MM.1S (cell line): ENCODE measurements at regions not wholly inside any gene's neighbourhood (a gene's known extent, or its start where the extent isn't known, plus 50 kb on each side); places are given as distances from the start of the nearest gene placed in this dataset.

Experiments
- DNase-seq: peaks from one replicate; pipeline ENCODE4 v3.0.0-alpha.2; 2015
- H2AFZ ChIP-seq: fragments of 300-600 bp; sonication (generic); 2 replicates; pipeline ENCODE4 v1.6.0; 2016; ENCODE audit warnings: antibody characterized with exemption, low read length
- H3F3A ChIP-seq: fragments of 300-600 bp; sonication (generic); 2 replicates; pipeline ENCODE4 v1.6.1; 2016; ENCODE audit warnings: mild to moderate bottlenecking, antibody characterized with exemption, low read length, moderate library complexity, mixed read lengths; ENCODE audit not compliant: insufficient read depth
- H3K27ac ChIP-seq: fragments of 300-600 bp; sonication (generic); 2 replicates; pipeline ENCODE4 v1.5.1; 2016; ENCODE audit warnings: mild to moderate bottlenecking, low read length
- H3K27me3 ChIP-seq: fragments of 300-600 bp; sonication (generic); replicated peaks from 2 replicates; pipeline ENCODE4 v1.6.0; 2016; ENCODE audit warnings: low read length; ENCODE audit not compliant: insufficient read depth
- H3K36me3 ChIP-seq: fragments of 300-600 bp; sonication (generic); replicated peaks from 2 replicates; pipeline ENCODE4 v1.6.1; 2016; ENCODE audit warnings: mild to moderate bottlenecking, low read length, mixed read lengths; ENCODE audit not compliant: insufficient read depth
- H3K4me1 ChIP-seq: fragments of 300-600 bp; sonication (generic); 2 replicates; pipeline ENCODE4 v1.6.1; 2016; ENCODE audit warnings: low read length, mixed read lengths
- H3K4me2 ChIP-seq: fragments of 300-600 bp; sonication (generic); 2 replicates; pipeline ENCODE4 v1.6.0; 2016; ENCODE audit warnings: low read depth, low read length
- H3K4me3 ChIP-seq: fragments of 300-600 bp; sonication (generic); 2 replicates; pipeline ENCODE4 v1.5.1; 2016; ENCODE audit warnings: low read length, mixed read lengths
- H3K79me2 ChIP-seq: fragments of 300-600 bp; sonication (generic); 2 replicates; pipeline ENCODE4 v1.6.1; 2016; ENCODE audit warnings: mixed run types, low read length, mixed read lengths
- H3K9ac ChIP-seq: fragments of 300-600 bp; sonication (generic); 2 replicates; pipeline ENCODE4 v1.6.1; 2016; ENCODE audit warnings: low read length, mixed read lengths
- H3K9me2 ChIP-seq: fragments of 300-600 bp; sonication (generic); replicated peaks from 2 replicates; pipeline ENCODE4 v1.6.1; 2016; ENCODE audit warnings: mild to moderate bottlenecking, low read length, mixed read lengths; ENCODE audit not compliant: insufficient read depth
- H3K9me3 ChIP-seq: fragments of 300-600 bp; sonication (generic); replicated peaks from 2 replicates; pipeline ENCODE4 v1.6.1; 2016; ENCODE audit warnings: mild to moderate bottlenecking, low read length, mixed read lengths; ENCODE audit not compliant: insufficient read depth
- H4K20me1 ChIP-seq: fragments of 300-600 bp; sonication (generic); 2 replicates; pipeline ENCODE4 v1.6.1; 2016; ENCODE audit warnings: mild to moderate bottlenecking, low read length, moderate library complexity, mixed read lengths; ENCODE audit not compliant: insufficient read depth
- EZH2 ChIP-seq: fragments of 300-600 bp; sonication (generic); optimal IDR thresholded peaks from 2 replicates; pipeline ENCODE3; 2017; ENCODE audit warnings: low read depth, mild to moderate bottlenecking, antibody characterized with exemption, low read length, mixed read lengths
- EZH2phosphoT487 ChIP-seq: fragments of 300-600 bp; sonication (generic); IDR thresholded peaks from 2 replicates; pipeline ENCODE4 v1.6.1; 2018; ENCODE audit warnings: antibody characterized with exemption, low read length
- TF ChIP-seq, protein P1 (sequence below): fragments of 300-600 bp; sonication (generic); IDR thresholded peaks from 2 replicates; pipeline ENCODE4 v1.5.1; 2016; ENCODE audit warnings: antibody characterized with exemption, low read length, mixed read lengths

- no peaks in the 10 kb centered on the region for H3K79me2 ChIP-seq
- TF ChIP-seq, protein P1, sequence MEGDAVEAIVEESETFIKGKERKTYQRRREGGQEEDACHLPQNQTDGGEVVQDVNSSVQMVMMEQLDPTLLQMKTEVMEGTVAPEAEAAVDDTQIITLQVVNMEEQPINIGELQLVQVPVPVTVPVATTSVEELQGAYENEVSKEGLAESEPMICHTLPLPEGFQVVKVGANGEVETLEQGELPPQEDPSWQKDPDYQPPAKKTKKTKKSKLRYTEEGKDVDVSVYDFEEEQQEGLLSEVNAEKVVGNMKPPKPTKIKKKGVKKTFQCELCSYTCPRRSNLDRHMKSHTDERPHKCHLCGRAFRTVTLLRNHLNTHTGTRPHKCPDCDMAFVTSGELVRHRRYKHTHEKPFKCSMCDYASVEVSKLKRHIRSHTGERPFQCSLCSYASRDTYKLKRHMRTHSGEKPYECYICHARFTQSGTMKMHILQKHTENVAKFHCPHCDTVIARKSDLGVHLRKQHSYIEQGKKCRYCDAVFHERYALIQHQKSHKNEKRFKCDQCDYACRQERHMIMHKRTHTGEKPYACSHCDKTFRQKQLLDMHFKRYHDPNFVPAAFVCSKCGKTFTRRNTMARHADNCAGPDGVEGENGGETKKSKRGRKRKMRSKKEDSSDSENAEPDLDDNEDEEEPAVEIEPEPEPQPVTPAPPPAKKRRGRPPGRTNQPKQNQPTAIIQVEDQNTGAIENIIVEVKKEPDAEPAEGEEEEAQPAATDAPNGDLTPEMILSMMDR: peak; percentile 69
- no peak for TF ChIP-seq EZH2phosphoT487
Observed at GRCh38 chrX:63275127-63275526, 76.0 kb downstream of the SPIN4 start.

GRCh38 chrX:63270873-63271272 is 80.3 kb downstream of the SPIN4 start:
- no peak for DNase-seq
- Histone ChIP-seq H3K27ac (no peak overlapping the region), H3K9me2 (no peaks in the 10 kb centered on the region), H4K20me1 (no peaks in the 10 kb centered on the region), H2AFZ (no peak overlapping the region), H3F3A (no peaks in the 10 kb centered on the region), H3K4me1 (no peaks in the 10 kb centered on the region), H3K9me3 (no peaks in the 10 kb centered on the region; the same call in 1 of the 2 replicates), H3K4me2 (no peak overlapping the region), H3K9ac (no peak overlapping the region), H3K36me3 (no peaks in the 10 kb centered on the region), H3K4me3 (no peak overlapping the region), H3K27me3 (no peaks in the 10 kb centered on the region), H3K79me2 (no peaks in the 10 kb centered on the region)
- TF ChIP-seq, protein P1: no peak
- no peak for TF ChIP-seq EZH2phosphoT487
- no peak for TF ChIP-seq EZH2

More at GRCh38 chrX:63275127-63275526, 76.0 kb downstream of the SPIN4 start:
- Histone ChIP-seq H3K4me3 (no peak overlapping the region), H2AFZ (no peak overlapping the region), H3K27ac (no peak overlapping the region), H3F3A (no peaks in the 10 kb centered on the region), H3K9me2 (no peaks in the 10 kb centered on the region), H3K4me2 (no peak overlapping the region), H3K9ac (no peak overlapping the region), H4K20me1 (no peaks in the 10 kb centered on the region), H3K27me3 (no peaks in the 10 kb centered on the region), H3K9me3 (no peaks in the 10 kb centered on the region), H3K36me3 (no peaks in the 10 kb centered on the region), H3K4me1 (no peaks in the 10 kb centered on the region)
- DNase-seq: peak; percentile 38

DNA sequence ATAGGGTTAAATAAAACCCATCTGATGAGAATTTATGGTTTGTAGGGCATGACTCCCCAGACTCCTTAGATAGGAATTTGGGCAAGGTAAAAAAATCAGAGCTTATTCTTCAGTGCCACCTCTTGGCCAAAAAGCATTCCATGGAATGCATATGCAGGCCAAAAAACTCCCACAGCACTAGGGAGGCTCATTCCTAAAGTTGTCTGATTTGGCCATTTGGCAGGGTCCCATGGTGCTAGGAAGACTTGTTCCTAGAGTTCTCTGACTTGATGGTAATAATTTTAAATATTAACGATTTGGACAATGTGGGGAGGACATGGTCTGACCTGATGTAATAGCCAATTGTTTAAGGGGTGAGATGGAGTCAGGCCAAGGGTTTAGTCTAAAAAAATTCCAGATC is 93.0 kb downstream of the SPIN4 start:
- Histone ChIP-seq H2AFZ (no peak overlapping the region), H3K9me3 (no peaks in the 10 kb centered on the region), H3K79me2 (no peaks in the 10 kb centered on the region), H3K27me3 (no peaks in the 10 kb centered on the region), H3K9me2 (no peaks in the 10 kb centered on the region), H3K9ac (no peak overlapping the region), H3K4me3 (no peak overlapping the region), H4K20me1 (no peaks in the 10 kb centered on the region), H3K4me1 (no peaks in the 10 kb centered on the region), H3K27ac (no peak overlapping the region), H3K4me2 (no peak overlapping the region), H3F3A (no peaks in the 10 kb centered on the region), H3K36me3 (no peaks in the 10 kb centered on the region)
- TF ChIP-seq EZH2 (no peak), EZH2phosphoT487 (no peak)
- TF ChIP-seq, protein P1: no peak
- DNase-seq: no peak
